Neural cell (in vitro differentiated cells): ENCODE measurements at regions not wholly inside any gene's neighbourhood (a gene's known extent, or its start where the extent isn't known, plus 50 kb on each side); places are given as distances from the start of the nearest gene placed in this dataset.
"Not testable (repeated sequence)": the region's sequence is repeated elsewhere in the genome, so short reads cannot be mapped to it uniquely, and the experiment has no call there.

ENCODE experiments used
- H2AFZ ChIP-seq: fragments of 200-600, 300-800 bp; sonication (generic), shearing (Covaris generic); 2 replicates; pipeline ENCODE4 v1.6.0; 2014; ENCODE audit warnings: low read depth, mild to moderate bottlenecking, antibody characterized with exemption, low read length, moderate library complexity
- H3F3A ChIP-seq: fragments of 200-600 bp; shearing (Covaris generic); 2 replicates; pipeline ENCODE4 v1.6.1; 2016; ENCODE audit warnings: mild to moderate bottlenecking, moderate library complexity, mixed read lengths, antibody characterized with exemption, low read length; ENCODE audit not compliant: insufficient read depth, poor library complexity, severe bottlenecking
- H3K27ac ChIP-seq: fragments of 200-600, 300-800 bp; sonication (generic), shearing (Covaris generic); 2 replicates; pipeline ENCODE4 v1.5.1; 2014; ENCODE audit warnings: mild to moderate bottlenecking, low read length, moderate library complexity
- H3K27me3 ChIP-seq: fragments of 300-800, 200-600 bp; sonication (generic), shearing (Covaris generic); 2 replicates; pipeline ENCODE4 v1.6.0; 2014; ENCODE audit warnings: mild to moderate bottlenecking, low read depth, low read length, moderate library complexity; ENCODE audit not compliant: insufficient read depth
- H3K36me3 ChIP-seq: fragments of 300-800, 200-600 bp; sonication (generic), shearing (Covaris generic); 2 replicates; pipeline ENCODE4 v1.5.1; 2014; ENCODE audit warnings: mild to moderate bottlenecking, antibody characterized with exemption, low read length, moderate library complexity; ENCODE audit not compliant: insufficient read depth
- H3K4me2 ChIP-seq: fragments of 300-800, 200-600 bp; sonication (generic), shearing (Covaris generic); 2 replicates; pipeline ENCODE4 v1.6.0; 2014; ENCODE audit warnings: mild to moderate bottlenecking, low read length
- H3K4me3 ChIP-seq: fragments of 300-800, 200-600 bp; sonication (generic), shearing (Covaris generic); 2 replicates; pipeline ENCODE4 v1.5.1; 2014; ENCODE audit warnings: mild to moderate bottlenecking, low read length, moderate library complexity
- H3K79me2 ChIP-seq: fragments of 200-600 bp; shearing (Covaris generic); replicated peaks from 2 replicates; pipeline ENCODE4 v1.6.0; 2014; ENCODE audit warnings: mild to moderate bottlenecking, low read length, moderate library complexity; ENCODE audit not compliant: insufficient read depth
- H3K9ac ChIP-seq: fragments of 300-800, 200-600 bp; sonication (generic), shearing (Covaris generic); 2 replicates; pipeline ENCODE4 v1.6.1; 2016; ENCODE audit warnings: mild to moderate bottlenecking, low read length, mixed read lengths
- H3K9me2 ChIP-seq: fragments of 200-600 bp; shearing (Covaris generic); 2 replicates; pipeline ENCODE4 v1.6.1; 2016; ENCODE audit warnings: mild to moderate bottlenecking, low read length, mixed read lengths; ENCODE audit not compliant: insufficient read depth
- H3K9me3 ChIP-seq: fragments of 200-600, 300-800 bp; sonication (generic), shearing (Covaris generic); 2 replicates; pipeline ENCODE4 v1.6.1; 2016; ENCODE audit warnings: mild to moderate bottlenecking, mixed run types, low read length, moderate library complexity, mixed read lengths
- H4K20me1 ChIP-seq: fragments of 200-600 bp; shearing (Covaris generic); 2 replicates; pipeline ENCODE4 v1.6.1; 2016; ENCODE audit warnings: mild to moderate bottlenecking, mixed run types; ENCODE audit not compliant: insufficient read depth
- EP300 ChIP-seq: fragments of 450-650 bp; conservative IDR thresholded peaks from 2 replicates; pipeline ENCODE4 v1.6.1; 2014; ENCODE audit warnings: antibody characterized with exemption, mild to moderate bottlenecking, moderate library complexity; ENCODE audit not compliant: poor library complexity, severe bottlenecking
- EZH2 ChIP-seq: fragments of 200-600, 300-800 bp; shearing (Covaris generic), sonication (generic); IDR thresholded peaks from 2 replicates; pipeline ENCODE4 v1.6.1; 2014; ENCODE audit warnings: antibody characterized with exemption, low read length, borderline replicate concordance, mild to moderate bottlenecking; ENCODE audit not compliant: insufficient read depth, poor library complexity, severe bottlenecking
- MXI1 ChIP-seq: fragments of 450-650 bp; conservative IDR thresholded peaks from 2 replicates; pipeline ENCODE4 v1.6.1; 2014; ENCODE audit warnings: antibody characterized with exemption, mild to moderate bottlenecking; ENCODE audit not compliant: poor library complexity, severe bottlenecking
- POLR2AphosphoS5 ChIP-seq: IDR thresholded peaks from 2 replicates; pipeline ENCODE4 v1.6.1; 2012
- RAD21 ChIP-seq: fragments of 450-650 bp; conservative IDR thresholded peaks from 2 replicates; pipeline ENCODE4 v1.6.1; 2014; ENCODE audit warnings: antibody characterized with exemption, mild to moderate bottlenecking, moderate library complexity
- SMC3 ChIP-seq: fragments of 450-650 bp; conservative IDR thresholded peaks from 2 replicates; pipeline ENCODE4 v1.6.1; 2014; ENCODE audit warnings: antibody characterized with exemption, mild to moderate bottlenecking, moderate library complexity; ENCODE audit not compliant: poor library complexity
- TAF1 ChIP-seq: IDR thresholded peaks from 2 replicates; pipeline ENCODE4 v1.6.1; 2012; ENCODE audit warnings: low read depth
- TF ChIP-seq, protein P1 (sequence below): IDR thresholded peaks from 2 replicates; pipeline ENCODE4 v1.6.1; 2012; ENCODE audit warnings: borderline replicate concordance
- TF ChIP-seq, protein P2 (sequence below): fragments of 450-650 bp; IDR thresholded peaks from 2 replicates; pipeline ENCODE4 v1.5.1; 2014; ENCODE audit warnings: antibody characterized with exemption, mild to moderate bottlenecking, moderate library complexity; ENCODE audit not compliant: poor library complexity, severe bottlenecking

- Histone ChIP-seq H3K4me2 (no peak overlapping the region), H3K9me2 (no peaks in the 10 kb centered on the region), H3K9me3 (no peaks in the 10 kb centered on the region), H2AFZ (no peak overlapping the region), H3K27ac (no peak overlapping the region), H3K79me2 (no peaks in the 10 kb centered on the region), H3K27me3 (no peaks in the 10 kb centered on the region), H4K20me1 (no peaks in the 10 kb centered on the region), H3K4me3 (no peak overlapping the region), H3K9ac (no peak overlapping the region), H3F3A (no peaks in the 10 kb centered on the region), H3K36me3 (no peaks in the 10 kb centered on the region)
- TF ChIP-seq EZH2 = no peak
- no peak for TF ChIP-seq SMC3
- no peak for TF ChIP-seq MXI1
- no peak for TF ChIP-seq EP300
- TF ChIP-seq, protein P1, sequence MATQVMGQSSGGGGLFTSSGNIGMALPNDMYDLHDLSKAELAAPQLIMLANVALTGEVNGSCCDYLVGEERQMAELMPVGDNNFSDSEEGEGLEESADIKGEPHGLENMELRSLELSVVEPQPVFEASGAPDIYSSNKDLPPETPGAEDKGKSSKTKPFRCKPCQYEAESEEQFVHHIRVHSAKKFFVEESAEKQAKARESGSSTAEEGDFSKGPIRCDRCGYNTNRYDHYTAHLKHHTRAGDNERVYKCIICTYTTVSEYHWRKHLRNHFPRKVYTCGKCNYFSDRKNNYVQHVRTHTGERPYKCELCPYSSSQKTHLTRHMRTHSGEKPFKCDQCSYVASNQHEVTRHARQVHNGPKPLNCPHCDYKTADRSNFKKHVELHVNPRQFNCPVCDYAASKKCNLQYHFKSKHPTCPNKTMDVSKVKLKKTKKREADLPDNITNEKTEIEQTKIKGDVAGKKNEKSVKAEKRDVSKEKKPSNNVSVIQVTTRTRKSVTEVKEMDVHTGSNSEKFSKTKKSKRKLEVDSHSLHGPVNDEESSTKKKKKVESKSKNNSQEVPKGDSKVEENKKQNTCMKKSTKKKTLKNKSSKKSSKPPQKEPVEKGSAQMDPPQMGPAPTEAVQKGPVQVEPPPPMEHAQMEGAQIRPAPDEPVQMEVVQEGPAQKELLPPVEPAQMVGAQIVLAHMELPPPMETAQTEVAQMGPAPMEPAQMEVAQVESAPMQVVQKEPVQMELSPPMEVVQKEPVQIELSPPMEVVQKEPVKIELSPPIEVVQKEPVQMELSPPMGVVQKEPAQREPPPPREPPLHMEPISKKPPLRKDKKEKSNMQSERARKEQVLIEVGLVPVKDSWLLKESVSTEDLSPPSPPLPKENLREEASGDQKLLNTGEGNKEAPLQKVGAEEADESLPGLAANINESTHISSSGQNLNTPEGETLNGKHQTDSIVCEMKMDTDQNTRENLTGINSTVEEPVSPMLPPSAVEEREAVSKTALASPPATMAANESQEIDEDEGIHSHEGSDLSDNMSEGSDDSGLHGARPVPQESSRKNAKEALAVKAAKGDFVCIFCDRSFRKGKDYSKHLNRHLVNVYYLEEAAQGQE = no peak
These were observed 107.4 kb upstream of the F9 start for GRCh38 chrX:139423186-139423585.

- not testable (repeated sequence) for H3K9ac ChIP-seq, H4K20me1 ChIP-seq, H3K4me2 ChIP-seq, H3K36me3 ChIP-seq, H3K27ac ChIP-seq, H3K9me3 ChIP-seq, H3F3A ChIP-seq, H2AFZ ChIP-seq, H3K9me2 ChIP-seq, H3K4me3 ChIP-seq, H3K27me3 ChIP-seq, H3K79me2 ChIP-seq
These were observed 132.3 kb upstream of the F9 start for GRCh38 chrX:139398258-139398657.

DNA sequence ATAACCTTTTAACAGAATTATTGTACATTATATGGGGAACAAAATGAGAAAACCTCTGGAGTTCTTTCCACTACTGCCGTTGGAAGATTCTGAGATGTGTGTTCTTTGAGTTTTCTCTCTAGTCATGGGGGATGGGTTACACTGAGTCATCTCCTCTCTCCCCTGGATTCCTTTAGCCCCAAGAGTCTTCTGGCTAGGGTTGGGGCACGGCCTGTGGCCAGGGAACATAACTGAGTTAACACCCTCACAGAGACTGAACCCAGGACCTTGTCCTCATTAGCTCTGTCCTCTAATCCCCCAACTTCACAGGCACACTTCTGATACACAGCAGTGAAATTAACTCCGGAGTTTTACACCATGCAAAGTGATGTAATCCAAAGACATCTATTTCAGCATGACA, 142.3 kb upstream of the F9 start:
- no peak for TF ChIP-seq SMC3
- TF ChIP-seq, protein P1 = no peak
- TF ChIP-seq POLR2AphosphoS5 = no peak
- TF ChIP-seq, protein P2, sequence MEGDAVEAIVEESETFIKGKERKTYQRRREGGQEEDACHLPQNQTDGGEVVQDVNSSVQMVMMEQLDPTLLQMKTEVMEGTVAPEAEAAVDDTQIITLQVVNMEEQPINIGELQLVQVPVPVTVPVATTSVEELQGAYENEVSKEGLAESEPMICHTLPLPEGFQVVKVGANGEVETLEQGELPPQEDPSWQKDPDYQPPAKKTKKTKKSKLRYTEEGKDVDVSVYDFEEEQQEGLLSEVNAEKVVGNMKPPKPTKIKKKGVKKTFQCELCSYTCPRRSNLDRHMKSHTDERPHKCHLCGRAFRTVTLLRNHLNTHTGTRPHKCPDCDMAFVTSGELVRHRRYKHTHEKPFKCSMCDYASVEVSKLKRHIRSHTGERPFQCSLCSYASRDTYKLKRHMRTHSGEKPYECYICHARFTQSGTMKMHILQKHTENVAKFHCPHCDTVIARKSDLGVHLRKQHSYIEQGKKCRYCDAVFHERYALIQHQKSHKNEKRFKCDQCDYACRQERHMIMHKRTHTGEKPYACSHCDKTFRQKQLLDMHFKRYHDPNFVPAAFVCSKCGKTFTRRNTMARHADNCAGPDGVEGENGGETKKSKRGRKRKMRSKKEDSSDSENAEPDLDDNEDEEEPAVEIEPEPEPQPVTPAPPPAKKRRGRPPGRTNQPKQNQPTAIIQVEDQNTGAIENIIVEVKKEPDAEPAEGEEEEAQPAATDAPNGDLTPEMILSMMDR = no peak
- no peak for TF ChIP-seq RAD21
- TF ChIP-seq EP300 = no peak
- no peak for TF ChIP-seq EZH2
- TF ChIP-seq MXI1 = no peak
- TF ChIP-seq TAF1 = no peak
- no peak overlapping the region for H3K4me2 ChIP-seq
- H3K27me3 ChIP-seq = no peaks in the 10 kb centered on the region
- no peak overlapping the region for H3K4me3 ChIP-seq
- H3F3A ChIP-seq = no peaks in the 10 kb centered on the region
- no peaks in the 10 kb centered on the region for H3K79me2 ChIP-seq
- no peaks in the 10 kb centered on the region for H3K9me2 ChIP-seq
- H3K36me3 ChIP-seq = no peaks in the 10 kb centered on the region
- no peaks in the 10 kb centered on the region for H4K20me1 ChIP-seq
- H3K9ac ChIP-seq = no peak overlapping the region
- H3K27ac ChIP-seq = no peak overlapping the region
- H3K9me3 ChIP-seq = no peaks in the 10 kb centered on the region
- H2AFZ ChIP-seq = no peak overlapping the region
